ENCODE measurements at regions not wholly inside any gene's neighbourhood (a gene's known extent, or its start where the extent isn't known, plus 50 kb on each side); places are given as distances from the start of the nearest gene placed in this dataset.

DNA sequence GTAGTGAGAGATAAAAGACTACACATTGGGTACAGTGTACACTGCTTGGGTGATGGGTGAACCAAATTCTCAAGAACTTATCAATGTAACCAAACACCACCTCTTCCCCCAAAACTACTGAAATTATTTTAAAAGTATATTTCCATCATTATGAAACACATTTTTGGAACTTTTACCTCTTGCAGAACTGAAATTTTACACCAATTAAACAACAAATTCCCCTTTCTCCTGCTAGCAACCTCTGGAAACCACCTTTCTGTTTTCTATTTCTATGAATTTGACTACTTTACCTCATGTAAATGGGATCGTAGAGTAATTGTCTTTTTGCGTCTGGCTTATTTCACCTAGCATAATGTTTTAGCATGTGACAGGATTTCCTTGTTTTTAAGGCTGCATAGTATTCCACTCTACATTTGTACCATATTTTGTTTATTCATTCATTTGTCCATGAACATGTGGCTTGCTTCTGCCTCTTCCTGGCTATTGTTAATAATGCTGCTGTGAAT, 149.9 kb upstream of the PHACTR1 start:
- Histone ChIP-seq H3K36me3 (ENCODE audit: control insufficient read depth in 2 of 4, insufficient read depth in 4 of 4, low read length in 3 of 4) (no peaks in the 10 kb centered on the region), H3K4me3 (ENCODE audit: extremely low read depth in 1 of 4, insufficient read depth in 2 of 4, low read depth in 3 of 4, low read length in 4 of 4) (no peak overlapping the region), H4K91ac (replicated peaks; ENCODE audit: insufficient read length, low read length) (no peak overlapping the region), H2BK20ac (ENCODE audit: low read length) (no peak overlapping the region), H3K14ac (ENCODE audit: insufficient read length) (no peak overlapping the region), H3K27ac (ENCODE audit: low read depth, low read length) (no peak overlapping the region), H3K4me1 (replicated peaks in 1 of 4; ENCODE audit: control insufficient read depth in 3 of 4, insufficient read depth in 4 of 4, low read length in 3 of 4) (no peaks in the 10 kb centered on the region), H3K4me2 (ENCODE audit: insufficient read depth in 1 of 2, low read depth in 2 of 2, low read length in 2 of 2) (no peak overlapping the region), H2AK5ac (ENCODE audit: low read depth, low read length) (no peak overlapping the region), H2BK12ac (ENCODE audit: low read depth, low read length) (no peak overlapping the region), H3K23ac (ENCODE audit: insufficient read length) (no peak overlapping the region), H3K4ac (replicated peaks; ENCODE audit: insufficient read length, low read depth, low read length) (no peak overlapping the region), H3K27me3 (replicated peaks in 1 of 4; ENCODE audit: control insufficient read depth in 3 of 4, extremely low read depth in 1 of 4, insufficient read depth in 3 of 4, low read length in 3 of 4) (no peaks in the 10 kb centered on the region), H2BK5ac (ENCODE audit: low read depth, low read length) (no peak overlapping the region), H3K79me2 (ENCODE audit: control insufficient read depth in 1 of 2, insufficient read depth in 2 of 2, low read length in 2 of 2) (no peaks in the 10 kb centered on the region), H2AFZ (ENCODE audit: low read length) (no peak overlapping the region), H2BK120ac (replicated peaks; ENCODE audit: low read depth, low read length) (no peak overlapping the region), H4K20me1 (replicated peaks in 1 of 2; ENCODE audit: control insufficient read depth in 1 of 2, insufficient read depth in 2 of 2, low read length in 2 of 2) (no peaks in the 10 kb centered on the region), H3K79me1 (ENCODE audit: low read depth, low read length) (no peaks in the 10 kb centered on the region), H3K9me3 (ENCODE audit: insufficient read depth in 2 of 2, low read depth in 1 of 2, low read length in 1 of 2) (no peaks in the 10 kb centered on the region), H3K23me2 (ENCODE audit: low read depth, low read length) (no peaks in the 10 kb centered on the region), H2BK15ac (ENCODE audit: low read length) (no peak overlapping the region), H3K18ac (ENCODE audit: extremely low read depth, low read length) (no peak overlapping the region), H3K9ac (replicated peaks in 1 of 4; ENCODE audit: extremely low read depth in 1 of 4, low read depth in 3 of 4, low read length in 3 of 4) (no peak overlapping the region), H4K5ac (ENCODE audit: insufficient read length, low read depth, low read length) (no peak overlapping the region), H4K8ac (ENCODE audit: extremely low read depth, insufficient read depth, low read length) (no peak overlapping the region), H3K56ac (replicated peaks; ENCODE audit: insufficient read length, low read depth, low read length) (no peak overlapping the region)
- TF ChIP-seq HDAC6 (IDR thresholded peaks at IDR 0.05; ENCODE audit: low read depth, low read length) (no peak), CHD2 (IDR thresholded peaks at IDR 0.05; ENCODE audit: low read length) (no peak), TEAD4 (IDR thresholded peaks at IDR 0.05; ENCODE audit: low read depth, low read length) (no peak), SP2 (IDR thresholded peaks at IDR 0.05; ENCODE audit: low read length) (no peak), YY1 (IDR thresholded peaks at IDR 0.05; ENCODE audit: low read depth, low read length) (no peak), CBX8 (IDR thresholded peaks at IDR 0.05; ENCODE audit: borderline replicate concordance, low read depth, low read length) (no peak), NANOG (IDR thresholded peaks at IDR 0.05; ENCODE audit: insufficient read depth, low read depth, low read length, poor library complexity, severe bottlenecking) (no peak)
- TF ChIP-seq, protein P1, sequence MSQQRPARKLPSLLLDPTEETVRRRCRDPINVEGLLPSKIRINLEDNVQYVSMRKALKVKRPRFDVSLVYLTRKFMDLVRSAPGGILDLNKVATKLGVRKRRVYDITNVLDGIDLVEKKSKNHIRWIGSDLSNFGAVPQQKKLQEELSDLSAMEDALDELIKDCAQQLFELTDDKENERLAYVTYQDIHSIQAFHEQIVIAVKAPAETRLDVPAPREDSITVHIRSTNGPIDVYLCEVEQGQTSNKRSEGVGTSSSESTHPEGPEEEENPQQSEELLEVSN (IDR thresholded peaks at IDR 0.05), result no peak
- POLR2A ChIA-PET (ENCODE audit: partially characterized antibody), result no interaction called here
- FAIRE-seq (no peak), DNase-seq (ENCODE audit: low read depth in 1 of 2, low spot score in 2 of 2) (no peak)
- CTCF ChIA-PET (ENCODE audit: partially characterized antibody), result no interaction called here
- 97% methylated on average over 2 of the region's 2 CpGs; no CpG with 5 or more reads in 1 of the 2 experiments for WGBS, 2 experiments (ENCODE audit: extremely low coverage in 1 of 2, insufficient coverage in 1 of 2, insufficient read length in 1 of 2, insufficient replicate concordance in 2 of 2, low coverage in 1 of 2, low lambda C conversion rate in 2 of 2, missing lambda C conversion rate in 1 of 2)

All from H1 (cell line).